Type B pancreatic cell (in vitro differentiated cells): ENCODE measurements at regions not wholly inside any gene's neighbourhood (a gene's known extent, or its start where the extent isn't known, plus 50 kb on each side); places are given as distances from the start of the nearest gene placed in this dataset.

Experiments used
- DNase-seq: peaks from one replicate; pipeline ENCODE4 v3.0.0; 2021; ENCODE audit warnings: mixed read lengths; ENCODE audit not compliant: unreplicated experiment; ENCODE audit errors: extremely low spot score
- H3K27ac Mint-ChIP-seq: 2 replicates; pipeline ENCODE4 v1.8.0; 2021; ENCODE audit warnings: mild to moderate bottlenecking, mixed read lengths
- H3K27me3 Mint-ChIP-seq: 2 replicates; pipeline ENCODE4 v1.8.0; 2021; ENCODE audit warnings: mixed read lengths
- H3K36me3 Mint-ChIP-seq: 2 replicates; pipeline ENCODE4 v1.8.0; 2021; ENCODE audit warnings: mixed read lengths
- H3K4me1 Mint-ChIP-seq: one replicate; pipeline ENCODE4 v1.8.0; 2021; ENCODE audit warnings: mixed read lengths; ENCODE audit not compliant: unreplicated experiment
- H3K4me3 Mint-ChIP-seq: 2 replicates; pipeline ENCODE4 v1.8.0; 2021; ENCODE audit warnings: mild to moderate bottlenecking, mixed read lengths
- H3K9me3 Mint-ChIP-seq: 2 replicates; pipeline ENCODE4 v1.8.0; 2021; ENCODE audit warnings: mixed read lengths
- TF ChIP-seq, protein P1 (sequence below): fragments of 200-600 bp; sonication (generic); conservative IDR thresholded peaks from 2 replicates; pipeline ENCODE4 v1.5.0; 2021; ENCODE audit warnings: antibody characterized with exemption, mild to moderate bottlenecking

DNA sequence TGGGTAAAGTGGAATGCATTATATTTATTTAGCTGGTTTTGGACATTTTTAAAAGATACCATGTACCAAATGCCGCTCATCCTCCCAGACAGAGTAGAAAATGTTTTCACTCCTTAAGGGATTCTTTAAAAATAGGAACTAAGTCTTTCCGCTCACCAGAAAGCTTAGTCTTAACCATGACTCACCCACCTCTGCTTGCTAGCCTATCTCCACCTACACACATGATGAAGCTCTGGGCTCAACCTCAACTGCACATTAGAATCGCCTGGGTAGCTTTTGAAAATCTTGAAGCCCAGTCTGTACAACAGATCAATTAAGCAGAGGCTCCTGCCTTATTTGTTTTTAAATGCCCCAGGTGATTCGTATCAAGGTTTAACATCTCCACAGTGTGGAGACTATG lies 260.5 kb downstream of the NEDD1 start:
- no peak for DNase-seq
- TF ChIP-seq, protein P1, sequence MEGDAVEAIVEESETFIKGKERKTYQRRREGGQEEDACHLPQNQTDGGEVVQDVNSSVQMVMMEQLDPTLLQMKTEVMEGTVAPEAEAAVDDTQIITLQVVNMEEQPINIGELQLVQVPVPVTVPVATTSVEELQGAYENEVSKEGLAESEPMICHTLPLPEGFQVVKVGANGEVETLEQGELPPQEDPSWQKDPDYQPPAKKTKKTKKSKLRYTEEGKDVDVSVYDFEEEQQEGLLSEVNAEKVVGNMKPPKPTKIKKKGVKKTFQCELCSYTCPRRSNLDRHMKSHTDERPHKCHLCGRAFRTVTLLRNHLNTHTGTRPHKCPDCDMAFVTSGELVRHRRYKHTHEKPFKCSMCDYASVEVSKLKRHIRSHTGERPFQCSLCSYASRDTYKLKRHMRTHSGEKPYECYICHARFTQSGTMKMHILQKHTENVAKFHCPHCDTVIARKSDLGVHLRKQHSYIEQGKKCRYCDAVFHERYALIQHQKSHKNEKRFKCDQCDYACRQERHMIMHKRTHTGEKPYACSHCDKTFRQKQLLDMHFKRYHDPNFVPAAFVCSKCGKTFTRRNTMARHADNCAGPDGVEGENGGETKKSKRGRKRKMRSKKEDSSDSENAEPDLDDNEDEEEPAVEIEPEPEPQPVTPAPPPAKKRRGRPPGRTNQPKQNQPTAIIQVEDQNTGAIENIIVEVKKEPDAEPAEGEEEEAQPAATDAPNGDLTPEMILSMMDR = no peak
- Mint-ChIP-seq H3K27me3 (peaks cover 3% of the 10 kb centered on the region), H3K36me3 (no peaks in the 10 kb centered on the region), H3K27ac (no peak overlapping the region), H3K4me3 (no peak overlapping the region), H3K4me1 (no peaks in the 10 kb centered on the region), H3K9me3 (peaks cover 5% of the 10 kb centered on the region)

DNA sequence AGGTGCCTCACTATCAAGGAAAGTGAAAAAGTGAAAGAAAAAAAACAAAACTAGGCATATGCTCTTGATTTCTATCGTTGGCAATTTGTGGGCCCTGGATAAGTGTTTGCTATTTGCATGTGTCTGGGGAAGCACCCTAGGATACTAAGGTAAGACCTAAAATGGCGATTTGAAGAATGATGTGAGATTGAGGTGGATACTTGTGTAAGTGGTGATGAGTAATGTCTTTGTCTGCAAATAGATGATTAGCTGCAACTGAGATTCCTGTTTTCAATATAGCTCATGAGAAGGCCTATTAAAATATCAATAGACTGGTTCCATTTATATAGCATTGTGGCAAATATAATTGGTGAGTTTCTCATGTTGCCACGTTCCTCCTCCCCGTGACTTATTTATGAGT lies 261.7 kb downstream of the NEDD1 start:
- H3K27me3 Mint-ChIP-seq = peaks cover 3% of the 10 kb centered on the region
- no peak overlapping the region for H3K4me3 Mint-ChIP-seq
- no peaks in the 10 kb centered on the region for H3K36me3 Mint-ChIP-seq
- peaks cover 3% of the 10 kb centered on the region for H3K4me1 Mint-ChIP-seq
- TF ChIP-seq, protein P1 = no peak
- no peak for DNase-seq
- H3K9me3 Mint-ChIP-seq = peaks cover 2% of the 10 kb centered on the region
- no peak overlapping the region for H3K27ac Mint-ChIP-seq

DNA sequence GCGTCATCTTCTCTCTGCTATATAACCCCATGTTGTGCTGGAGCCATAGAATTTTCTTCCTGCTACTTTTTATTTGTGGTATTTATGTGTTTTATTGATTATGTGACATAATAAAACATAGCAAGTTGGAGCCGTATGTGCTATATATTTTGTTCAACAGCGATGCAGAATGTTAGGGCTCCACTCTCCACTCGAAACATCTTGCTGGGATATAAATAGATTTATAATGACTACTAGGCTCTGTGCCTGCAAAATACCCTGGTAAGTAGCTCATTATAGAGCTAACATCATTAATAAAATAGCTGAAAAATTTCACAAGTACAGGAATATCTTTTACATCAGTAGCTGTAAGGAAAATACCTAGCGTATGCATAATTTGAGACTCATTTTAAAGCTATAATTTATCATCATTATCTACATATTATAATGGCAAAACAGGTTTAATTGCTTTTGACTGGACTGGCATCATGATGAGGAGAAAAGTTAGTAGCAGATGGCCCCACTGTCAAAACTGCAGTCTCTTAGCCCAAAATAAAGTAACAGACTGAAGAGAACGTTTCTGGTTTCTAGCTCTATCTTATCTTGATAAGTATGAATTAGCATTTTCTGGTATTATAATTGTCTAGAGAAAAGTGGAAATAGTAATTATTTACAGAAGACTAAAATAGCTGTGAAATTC lies 263.0 kb downstream of the NEDD1 start:
- TF ChIP-seq, protein P1 = no peak
- H3K4me1 Mint-ChIP-seq = peaks cover 4% of the 10 kb centered on the region
- no peaks in the 10 kb centered on the region for H3K36me3 Mint-ChIP-seq
- H3K27ac Mint-ChIP-seq = no peak overlapping the region
- H3K9me3 Mint-ChIP-seq = no peaks in the 10 kb centered on the region
- no peak overlapping the region for H3K4me3 Mint-ChIP-seq
- peaks cover 3% of the 10 kb centered on the region for H3K27me3 Mint-ChIP-seq
- no peak for DNase-seq

DNA sequence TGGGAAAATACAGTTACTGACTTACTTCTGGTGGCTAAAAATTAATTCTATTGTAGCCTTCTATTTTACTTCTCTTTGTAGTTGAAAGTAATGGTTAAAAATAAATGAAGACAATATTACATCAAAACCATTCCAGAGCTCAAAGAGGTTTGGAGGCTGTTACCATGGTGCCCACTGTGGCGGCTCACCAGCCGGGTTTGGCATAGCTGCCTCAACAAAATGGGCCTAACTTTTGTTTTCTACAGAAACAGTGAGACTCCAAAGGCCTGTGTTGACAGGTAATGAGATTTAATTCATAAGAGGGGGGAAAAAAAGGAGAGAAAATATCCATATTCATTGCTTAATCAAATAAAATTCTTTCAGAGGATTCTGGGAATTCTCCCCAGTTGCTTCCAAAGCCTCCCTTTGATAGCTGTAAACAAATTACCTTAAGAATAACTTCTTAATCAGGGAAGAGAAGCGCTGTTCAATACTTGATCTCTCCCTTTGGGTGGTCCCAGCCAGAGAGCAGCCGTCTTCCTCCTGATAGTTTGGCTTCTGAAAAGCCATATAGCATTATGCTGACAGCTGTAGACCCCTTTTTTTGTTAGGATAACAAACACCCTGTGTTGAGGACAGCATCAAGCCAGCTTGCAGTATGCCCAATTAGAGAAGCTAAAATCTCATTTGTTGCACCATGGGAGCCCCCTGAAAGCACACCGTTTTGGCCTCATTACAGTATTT lies 266.8 kb downstream of the NEDD1 start:
- no peak overlapping the region for H3K27ac Mint-ChIP-seq
- H3K27me3 Mint-ChIP-seq = no peaks in the 10 kb centered on the region
- TF ChIP-seq, protein P1 = no peak
- peaks cover 8% of the 10 kb centered on the region for H3K9me3 Mint-ChIP-seq
- H3K36me3 Mint-ChIP-seq = no peaks in the 10 kb centered on the region
- no peak for DNase-seq
- H3K4me3 Mint-ChIP-seq = no peak overlapping the region
- peaks cover 10% of the 10 kb centered on the region for H3K4me1 Mint-ChIP-seq

DNA sequence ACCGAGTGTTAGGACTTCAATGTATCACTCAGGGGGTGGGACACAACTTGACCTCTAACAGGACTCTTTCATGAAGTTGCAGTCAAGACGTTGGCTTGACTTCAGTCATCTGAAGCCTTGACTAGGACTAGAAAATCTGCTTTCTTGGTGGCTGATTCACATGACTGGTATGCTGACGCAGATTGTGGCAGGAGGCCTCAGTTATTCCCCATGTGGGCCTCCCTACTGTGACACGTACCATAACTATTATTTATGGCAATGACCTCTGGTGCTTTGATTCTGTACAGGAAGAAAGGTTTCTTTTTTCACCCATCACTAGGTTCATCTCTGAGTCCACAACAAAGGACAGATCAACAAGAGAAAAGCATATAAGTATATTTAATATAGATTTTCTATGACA lies 270.4 kb downstream of the NEDD1 start:
- peaks cover 4% of the 10 kb centered on the region for H3K27me3 Mint-ChIP-seq
- peaks cover 10% of the 10 kb centered on the region for H3K4me1 Mint-ChIP-seq
- no peak overlapping the region for H3K27ac Mint-ChIP-seq
- DNase-seq = no peak
- TF ChIP-seq, protein P1 = no peak
- H3K9me3 Mint-ChIP-seq = peaks cover 8% of the 10 kb centered on the region
- no peak overlapping the region for H3K4me3 Mint-ChIP-seq
- H3K36me3 Mint-ChIP-seq = peaks cover under 1% of the 10 kb centered on the region
